ENCODE measurements at regions not wholly inside any gene's neighbourhood (a gene's known extent, or its start where the extent isn't known, plus 50 kb on each side); places are given as distances from the start of the nearest gene placed in this dataset.

DNA sequence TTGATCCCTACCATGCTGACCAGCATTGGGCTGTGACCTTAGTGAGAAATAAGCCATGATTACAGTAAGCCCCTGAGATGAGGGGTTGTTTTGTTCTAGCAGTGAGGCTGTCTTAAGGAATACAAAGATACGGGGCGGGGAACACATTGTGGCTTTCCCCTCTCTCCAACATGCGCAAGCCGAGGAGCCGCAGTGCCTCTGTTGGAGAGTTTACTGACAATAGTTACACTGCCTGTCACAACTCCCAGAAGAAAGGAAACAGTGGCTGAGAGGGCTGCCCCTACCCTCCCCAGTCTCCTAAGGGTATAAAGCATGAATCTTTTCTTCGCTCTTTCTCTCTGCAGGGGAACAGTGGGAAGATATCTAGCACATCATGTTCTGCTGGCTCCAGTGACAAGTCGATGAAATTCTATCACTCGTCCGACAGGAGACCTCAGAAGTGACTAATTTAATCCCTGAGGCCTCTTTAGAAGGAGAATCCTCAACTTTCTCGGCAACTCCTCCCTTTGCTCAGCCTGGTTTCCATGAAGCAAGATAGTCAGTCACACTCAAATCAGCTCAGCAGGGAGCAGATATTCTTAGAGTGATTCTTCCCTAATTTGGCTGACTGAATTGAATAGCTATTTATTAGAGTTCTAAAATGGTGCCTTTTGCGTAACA is 409.0 kb upstream of the PROK2 start:
- H3K4me3 ChIP-seq (replicated peaks; ENCODE audit: low read depth, low read length) = no peak overlapping the region
- no peak for DNase-seq (ENCODE audit: extremely low read depth, insufficient read length)
- TF ChIP-seq, protein P1, sequence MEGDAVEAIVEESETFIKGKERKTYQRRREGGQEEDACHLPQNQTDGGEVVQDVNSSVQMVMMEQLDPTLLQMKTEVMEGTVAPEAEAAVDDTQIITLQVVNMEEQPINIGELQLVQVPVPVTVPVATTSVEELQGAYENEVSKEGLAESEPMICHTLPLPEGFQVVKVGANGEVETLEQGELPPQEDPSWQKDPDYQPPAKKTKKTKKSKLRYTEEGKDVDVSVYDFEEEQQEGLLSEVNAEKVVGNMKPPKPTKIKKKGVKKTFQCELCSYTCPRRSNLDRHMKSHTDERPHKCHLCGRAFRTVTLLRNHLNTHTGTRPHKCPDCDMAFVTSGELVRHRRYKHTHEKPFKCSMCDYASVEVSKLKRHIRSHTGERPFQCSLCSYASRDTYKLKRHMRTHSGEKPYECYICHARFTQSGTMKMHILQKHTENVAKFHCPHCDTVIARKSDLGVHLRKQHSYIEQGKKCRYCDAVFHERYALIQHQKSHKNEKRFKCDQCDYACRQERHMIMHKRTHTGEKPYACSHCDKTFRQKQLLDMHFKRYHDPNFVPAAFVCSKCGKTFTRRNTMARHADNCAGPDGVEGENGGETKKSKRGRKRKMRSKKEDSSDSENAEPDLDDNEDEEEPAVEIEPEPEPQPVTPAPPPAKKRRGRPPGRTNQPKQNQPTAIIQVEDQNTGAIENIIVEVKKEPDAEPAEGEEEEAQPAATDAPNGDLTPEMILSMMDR (IDR thresholded peaks at IDR 0.05; ENCODE audit: insufficient read depth, low read length, poor library complexity, severe bottlenecking) = no peak
- no peaks in the 10 kb centered on the region for H3K27me3 ChIP-seq (replicated peaks; ENCODE audit: control insufficient read depth, insufficient read depth, low read length)
- H3K36me3 ChIP-seq (ENCODE audit: control insufficient read depth, insufficient read depth, low read length) = no peaks in the 10 kb centered on the region

DNA sequence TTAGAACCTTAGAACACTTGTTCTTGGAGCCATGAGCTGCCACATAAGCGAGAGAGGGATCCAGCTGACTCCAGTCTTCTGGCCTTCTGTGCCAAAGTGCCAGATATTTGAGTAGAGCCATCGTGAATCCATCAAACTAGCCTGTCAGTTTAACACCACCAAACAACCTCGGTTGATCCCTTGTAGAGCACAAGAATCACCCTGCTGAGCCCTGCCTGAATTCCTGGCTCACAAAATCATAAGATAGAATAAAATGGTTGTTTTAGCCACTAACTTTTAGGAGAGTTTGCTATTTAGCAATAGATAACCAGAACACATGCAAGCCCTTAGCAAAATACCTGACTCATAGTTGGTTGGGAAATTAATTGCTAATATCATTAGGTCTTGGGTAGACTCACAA is 407.6 kb upstream of the PROK2 start:
- Histone ChIP-seq H3K36me3 (ENCODE audit: control insufficient read depth, insufficient read depth, low read length) (no peaks in the 10 kb centered on the region), H3K4me3 (replicated peaks; ENCODE audit: low read depth, low read length) (no peak overlapping the region), H3K27me3 (replicated peaks; ENCODE audit: control insufficient read depth, insufficient read depth, low read length) (no peaks in the 10 kb centered on the region)
- TF ChIP-seq, protein P1 (IDR thresholded peaks at IDR 0.05; ENCODE audit: insufficient read depth, low read length, poor library complexity, severe bottlenecking) = no peak
- no peak for DNase-seq (ENCODE audit: extremely low read depth, insufficient read length)

DNA sequence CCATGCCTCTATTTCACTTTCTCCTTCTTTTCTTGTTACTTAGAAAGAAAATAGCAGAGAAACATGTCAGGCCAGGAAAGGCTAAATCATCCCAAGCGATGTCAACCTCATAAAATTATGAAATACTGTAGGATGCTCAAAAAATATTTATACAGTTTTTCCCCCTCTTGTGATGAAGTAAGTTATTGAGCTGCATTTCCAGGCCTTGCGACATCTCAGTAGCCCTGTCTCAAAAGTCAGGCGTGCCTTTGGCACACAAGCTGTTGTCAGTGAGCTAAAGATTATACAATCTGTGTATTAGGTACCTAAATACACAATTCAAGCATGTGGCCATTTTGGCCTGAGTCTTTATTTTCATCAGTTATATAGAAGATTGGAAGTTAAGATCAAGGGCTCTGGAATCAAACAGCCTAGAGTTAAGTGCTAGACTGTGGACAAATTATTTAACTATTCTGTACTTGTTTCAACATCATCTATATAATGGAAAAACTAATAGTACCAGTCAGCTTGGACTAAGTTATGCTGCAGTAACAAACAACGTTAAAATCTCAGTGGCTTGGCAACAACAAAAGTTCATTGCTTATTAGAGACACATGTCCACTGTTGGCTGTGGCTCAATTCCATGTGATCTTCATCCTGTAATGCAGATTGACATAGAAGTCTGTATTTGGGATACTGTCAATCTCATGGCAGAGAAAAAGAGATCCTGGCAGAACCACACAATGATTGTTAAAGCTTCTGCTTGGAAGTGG is 406.4 kb upstream of the PROK2 start:
- H3K36me3 ChIP-seq (ENCODE audit: control insufficient read depth, insufficient read depth, low read length) = no peaks in the 10 kb centered on the region
- DNase-seq (ENCODE audit: extremely low read depth, insufficient read length) = no peak
- no peaks in the 10 kb centered on the region for H3K27me3 ChIP-seq (replicated peaks; ENCODE audit: control insufficient read depth, insufficient read depth, low read length)
- H3K4me3 ChIP-seq (replicated peaks; ENCODE audit: low read depth, low read length) = no peak overlapping the region
- TF ChIP-seq, protein P1 (IDR thresholded peaks at IDR 0.05; ENCODE audit: insufficient read depth, low read length, poor library complexity, severe bottlenecking) = no peak

DNA sequence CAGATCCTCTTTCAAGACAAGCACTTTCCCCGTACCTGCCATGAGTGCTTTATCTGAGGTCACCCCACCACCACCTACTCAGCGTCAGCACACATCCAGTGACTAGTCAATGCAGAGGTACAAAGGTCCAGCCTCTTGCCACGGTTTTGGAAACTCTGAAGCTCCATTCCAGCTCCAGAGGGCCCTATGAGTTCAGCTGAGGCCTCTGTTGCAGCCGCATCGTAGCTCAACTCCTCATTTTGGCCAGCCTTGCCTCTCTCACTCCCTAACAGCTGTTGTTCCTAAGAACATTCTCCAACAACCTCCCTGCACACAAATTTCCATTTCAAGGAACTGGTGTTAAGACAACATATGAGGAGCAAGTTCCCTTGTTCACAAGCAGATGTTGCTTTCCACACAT is 405.1 kb upstream of the PROK2 start:
- Histone ChIP-seq H3K36me3 (ENCODE audit: control insufficient read depth, insufficient read depth, low read length) (no peaks in the 10 kb centered on the region), H3K4me3 (replicated peaks; ENCODE audit: low read depth, low read length) (no peak overlapping the region), H3K27me3 (replicated peaks; ENCODE audit: control insufficient read depth, insufficient read depth, low read length) (no peaks in the 10 kb centered on the region)
- no peak for DNase-seq (ENCODE audit: extremely low read depth, insufficient read length)
- TF ChIP-seq, protein P1 (IDR thresholded peaks at IDR 0.05; ENCODE audit: insufficient read depth, low read length, poor library complexity, severe bottlenecking) = no peak

DNA sequence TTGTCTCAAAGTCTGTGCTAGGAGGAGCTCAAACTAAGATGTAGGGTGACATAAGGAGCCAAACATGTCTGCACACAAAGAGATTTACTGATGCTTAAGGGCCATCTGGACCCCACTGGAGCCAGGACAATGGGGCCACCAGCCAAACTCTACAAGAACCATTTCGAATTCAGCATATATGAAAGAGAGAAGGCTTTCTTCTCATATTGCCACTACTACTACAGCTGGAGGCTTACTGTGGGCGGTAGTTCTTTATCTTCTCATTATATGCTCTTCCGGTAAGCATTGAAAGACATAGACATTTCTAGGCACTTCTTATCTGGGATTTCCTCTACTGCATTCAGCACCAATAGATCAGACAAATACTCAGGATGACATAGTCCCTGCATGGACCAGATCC is 404.4 kb upstream of the PROK2 start:
- H3K27me3 ChIP-seq (replicated peaks; ENCODE audit: control insufficient read depth, insufficient read depth, low read length) = no peaks in the 10 kb centered on the region
- no peaks in the 10 kb centered on the region for H3K36me3 ChIP-seq (ENCODE audit: control insufficient read depth, insufficient read depth, low read length)
- no peak for DNase-seq (ENCODE audit: extremely low read depth, insufficient read length)
- H3K4me3 ChIP-seq (replicated peaks; ENCODE audit: low read depth, low read length) = no peak overlapping the region
- TF ChIP-seq, protein P1 (IDR thresholded peaks at IDR 0.05; ENCODE audit: insufficient read depth, low read length, poor library complexity, severe bottlenecking) = no peak
